CD8-positive, alpha-beta memory T cell (primary cell): ENCODE measurements at regions not wholly inside any gene's neighbourhood (a gene's known extent, or its start where the extent isn't known, plus 50 kb on each side); places are given as distances from the start of the nearest gene placed in this dataset.
"Not testable (repeated sequence)": the region's sequence is repeated elsewhere in the genome, so short reads cannot be mapped to it uniquely, and the experiment has no call there.

Experiments used
- CTCF ChIA-PET: fragments of 350-600 bp; sonication (Branson Sonifier 250); formaldehyde crosslinking; loops from one replicate; lab custom pipeline; 2021; ENCODE audit warnings: antibody characterized with exemption; lab: Charles Lee
- POLR2A ChIA-PET: fragments of 350-600 bp; sonication (Branson Sonifier 250); formaldehyde crosslinking; loops from one replicate; lab custom pipeline; 2021; ENCODE audit warnings: antibody characterized with exemption; lab: Charles Lee
- DNase-seq, 5 donors: peaks; one replicate each; pipeline versions ENCODE4 v3.0.0 to v3.0.0-alpha.2; 2020 to 2022; ENCODE audit warnings: mixed read lengths in 1 of 5
- H3K27ac ChIP-seq: one replicate; pipeline ENCODE4 v1.7.0; 2013; ENCODE audit warnings: low read depth, mild to moderate bottlenecking, low read length, moderate library complexity
- H3K27me3 ChIP-seq: 2 replicates; pipeline ENCODE4 v1.7.0; 2013; ENCODE audit warnings: low read length, mild to moderate bottlenecking; ENCODE audit not compliant: insufficient read depth, poor library complexity, severe bottlenecking
- H3K36me3 ChIP-seq: 2 replicates; pipeline ENCODE4 v1.7.0; 2013; ENCODE audit warnings: mild to moderate bottlenecking, low read length, moderate library complexity; ENCODE audit not compliant: insufficient read depth
- H3K4me1 ChIP-seq: 2 replicates; pipeline ENCODE4 v1.7.0; 2013; ENCODE audit warnings: mild to moderate bottlenecking, low read length, moderate library complexity; ENCODE audit not compliant: insufficient read depth
- H3K4me3 ChIP-seq: 2 replicates; pipeline ENCODE4 v1.7.0; 2013; ENCODE audit warnings: mild to moderate bottlenecking, low read length
- H3K9me3 ChIP-seq: 2 replicates; pipeline ENCODE4 v1.7.0; 2013; ENCODE audit warnings: mild to moderate bottlenecking, low read length
- H3K27ac Mint-ChIP-seq, 8 donors: one replicate each; pipeline ENCODE4 v1.8.0; 2020 to 2021; ENCODE audit warnings: mixed read lengths in 8 of 8, mild to moderate bottlenecking in 6 of 8, inconsistent platforms in 3 of 8, moderate library complexity in 3 of 8
- H3K27me3 Mint-ChIP-seq, 2 donors: one replicate each; pipeline ENCODE4 v1.8.0; 2020 to 2021; ENCODE audit warnings: mixed read lengths in 2 of 2, mild to moderate bottlenecking in 1 of 2, moderate library complexity in 1 of 2
- H3K36me3 Mint-ChIP-seq, 3 donors: one replicate each; pipeline ENCODE4 v1.8.0; 2020 to 2021; ENCODE audit warnings: mixed read lengths in 3 of 3, inconsistent platforms in 1 of 3, mild to moderate bottlenecking in 1 of 3
- H3K4me1 Mint-ChIP-seq, 3 donors: one replicate each; pipeline ENCODE4 v1.8.0; 2020 to 2021; ENCODE audit warnings: mixed read lengths in 3 of 3, inconsistent platforms in 1 of 3, mild to moderate bottlenecking in 1 of 3
- H3K4me3 Mint-ChIP-seq, 7 donors: one replicate each; pipeline ENCODE4 v1.8.0; 2020 to 2021; ENCODE audit warnings: mixed read lengths in 7 of 7, mild to moderate bottlenecking in 6 of 7, moderate library complexity in 4 of 7, inconsistent platforms in 2 of 7
- H3K9me3 Mint-ChIP-seq, 5 donors: one replicate each; pipeline ENCODE4 v1.8.0; 2020 to 2022; ENCODE audit warnings: mixed read lengths in 5 of 5, mild to moderate bottlenecking in 3 of 5, moderate library complexity in 2 of 5, inconsistent platforms in 1 of 5

GRCh38 chr3:75434913-75435793, 229.0 kb upstream of the FRG2C start:
- POLR2A ChIA-PET, CTCF ChIA-PET, H3K9me3 Mint-ChIP-seq: not testable (repeated sequence)

GRCh38 chr3:75435794-75436400, 228.2 kb upstream of the FRG2C start:
- H3K27me3 ChIP-seq, POLR2A ChIA-PET, DNase-seq, H3K27me3 Mint-ChIP-seq, H3K36me3 ChIP-seq, H3K9me3 ChIP-seq, H3K9me3 Mint-ChIP-seq, H3K4me1 ChIP-seq, CTCF ChIA-PET: not testable (repeated sequence)
- H3K36me3 Mint-ChIP-seq: peaks cover 0 to 23% (median 3%) of the 10 kb centered on the region in 3 donors
- peak overlapping the region; percentile 95 to 100 (median 100) for H3K4me3 Mint-ChIP-seq
- H3K27ac ChIP-seq: peak overlapping the region; percentile 76
- H3K4me1 Mint-ChIP-seq: peaks cover 13 to 15% (median 15%) of the 10 kb centered on the region in 3 donors
- H3K27ac Mint-ChIP-seq: peak overlapping the region; percentile 84 to 100 (median 99)
- peak overlapping the region; percentile 66 for H3K4me3 ChIP-seq

More at GRCh38 chr3:75434913-75435793, 229.0 kb upstream of the FRG2C start:
- peak; percentile 91 to 99 (median 96) for DNase-seq
- not testable (repeated sequence) for H3K4me1 ChIP-seq, H3K27me3 ChIP-seq, H3K9me3 ChIP-seq, H3K36me3 ChIP-seq, H3K27me3 Mint-ChIP-seq
- H3K4me3 Mint-ChIP-seq: peak overlapping the region; percentile 95 to 100 (median 100)
- H3K4me1 Mint-ChIP-seq: peaks cover 13 to 15% (median 15%) of the 10 kb centered on the region in 3 donors
- H3K27ac ChIP-seq: peak overlapping the region; percentile 76
- peaks cover 0 to 29% (median 3%) of the 10 kb centered on the region in 3 donors for H3K36me3 Mint-ChIP-seq
- peak overlapping the region; percentile 66 for H3K4me3 ChIP-seq
- peak overlapping the region; percentile 92 to 100 (median 99) for H3K27ac Mint-ChIP-seq

- CTCF ChIA-PET, H3K27ac Mint-ChIP-seq, H3K36me3 Mint-ChIP-seq: not testable (repeated sequence)
Observed at GRCh38 chr3:75440986-75441385, 223.1 kb upstream of the FRG2C start.

GRCh38 chr3:75444634-75445033, 219.5 kb upstream of the FRG2C start:
- H3K27me3 ChIP-seq, DNase-seq, H3K9me3 ChIP-seq, H3K27ac Mint-ChIP-seq, H3K4me3 Mint-ChIP-seq, H3K27me3 Mint-ChIP-seq, H3K9me3 Mint-ChIP-seq, H3K36me3 ChIP-seq, H3K4me3 ChIP-seq, H3K27ac ChIP-seq, H3K36me3 Mint-ChIP-seq, H3K4me1 ChIP-seq, POLR2A ChIA-PET, H3K4me1 Mint-ChIP-seq: not testable (repeated sequence)
- CTCF ChIA-PET: interaction anchor here (1.2 kb wide), 1 partner anchor 15 kb away, joined by 4 read pairs; no protein-coding TSS in a partner anchor

More at GRCh38 chr3:75440986-75441385, 223.1 kb upstream of the FRG2C start:
- H3K9me3 Mint-ChIP-seq, H3K27me3 ChIP-seq, H3K27ac ChIP-seq, H3K27me3 Mint-ChIP-seq, H3K4me1 ChIP-seq, H3K4me3 Mint-ChIP-seq, H3K4me3 ChIP-seq, H3K9me3 ChIP-seq, DNase-seq, POLR2A ChIA-PET, H3K36me3 ChIP-seq: not testable (repeated sequence)
- H3K4me1 Mint-ChIP-seq: peaks cover 8 to 12% (median 10%) of the 10 kb centered on the region in 3 donors

GRCh38 chr3:75445234-75445633, 218.9 kb upstream of the FRG2C start:
- H3K36me3 ChIP-seq, H3K27ac Mint-ChIP-seq, H3K4me1 Mint-ChIP-seq, H3K9me3 ChIP-seq, H3K27me3 ChIP-seq, H3K27ac ChIP-seq, DNase-seq, H3K9me3 Mint-ChIP-seq, POLR2A ChIA-PET, H3K4me3 Mint-ChIP-seq, H3K4me3 ChIP-seq, H3K27me3 Mint-ChIP-seq, H3K36me3 Mint-ChIP-seq, H3K4me1 ChIP-seq: not testable (repeated sequence)
- CTCF ChIA-PET: interaction anchor here (1.2 kb wide), 1 partner anchor 15 kb away, joined by 4 read pairs; no protein-coding TSS in a partner anchor

- H3K4me3 Mint-ChIP-seq, H3K4me1 Mint-ChIP-seq, POLR2A ChIA-PET, H3K27ac ChIP-seq, H3K36me3 ChIP-seq, DNase-seq, H3K4me3 ChIP-seq, H3K27me3 Mint-ChIP-seq, H3K27ac Mint-ChIP-seq, H3K9me3 Mint-ChIP-seq, H3K27me3 ChIP-seq, H3K9me3 ChIP-seq, H3K4me1 ChIP-seq, H3K36me3 Mint-ChIP-seq, CTCF ChIA-PET: not testable (repeated sequence)
Observed at GRCh38 chr3:75446948-75447347, 217.2 kb upstream of the FRG2C start.

GRCh38 chr3:75453328-75453727, 210.8 kb upstream of the FRG2C start:
- H3K36me3 ChIP-seq, H3K4me1 ChIP-seq, DNase-seq, H3K4me3 Mint-ChIP-seq, H3K27me3 Mint-ChIP-seq, H3K27ac ChIP-seq, POLR2A ChIA-PET, CTCF ChIA-PET, H3K27ac Mint-ChIP-seq, H3K36me3 Mint-ChIP-seq, H3K9me3 Mint-ChIP-seq, H3K4me1 Mint-ChIP-seq, H3K4me3 ChIP-seq, H3K9me3 ChIP-seq, H3K27me3 ChIP-seq: not testable (repeated sequence)

- H3K36me3 ChIP-seq, H3K36me3 Mint-ChIP-seq, DNase-seq, H3K4me3 Mint-ChIP-seq, H3K27ac Mint-ChIP-seq, CTCF ChIA-PET, H3K4me1 ChIP-seq, H3K9me3 ChIP-seq, POLR2A ChIA-PET, H3K4me1 Mint-ChIP-seq, H3K27me3 Mint-ChIP-seq, H3K4me3 ChIP-seq, H3K27ac ChIP-seq, H3K9me3 Mint-ChIP-seq, H3K27me3 ChIP-seq: not testable (repeated sequence)
Observed at GRCh38 chr3:75453839-75454238, 210.3 kb upstream of the FRG2C start.
